Astrocyte (in vitro differentiated cells and primary cell): ENCODE measurements at regions not wholly inside any gene's neighbourhood (a gene's known extent, or its start where the extent isn't known, plus 50 kb on each side); places are given as distances from the start of the nearest gene placed in this dataset.

ENCODE experiments used
- DNase-seq: peaks from one replicate; pipeline ENCODE4 v3.0.0-alpha.2; 2010; ENCODE audit warnings: low read depth
- FAIRE-seq: peaks from 2 replicates; lab custom pipeline; 2011; peaks lifted over from hg19 to GRCh38; lab: Jason Lieb, UNC
- H2AFZ ChIP-seq: 2 replicates; pipeline ENCODE4 v1.6.0; 2012; ENCODE audit warnings: low read depth, low read length, inconsistent platforms
- H3K27ac ChIP-seq: 2 replicates; pipeline ENCODE4 v1.5.1; 2011; ENCODE audit warnings: low read depth, low read length, inconsistent platforms
- H3K27me3 ChIP-seq: 2 replicates; pipeline ENCODE4 v1.6.0; 2011; ENCODE audit warnings: low read length, inconsistent platforms; ENCODE audit not compliant: insufficient read depth
- H3K36me3 ChIP-seq: 2 replicates; pipeline ENCODE4 v1.5.1; 2011; ENCODE audit warnings: low read length, inconsistent platforms; ENCODE audit not compliant: insufficient read depth
- H3K4me1 ChIP-seq: 2 replicates; pipeline ENCODE4 v1.5.1; 2011; ENCODE audit warnings: low read length, inconsistent platforms; ENCODE audit not compliant: insufficient read depth
- H3K4me2 ChIP-seq: 2 replicates; pipeline ENCODE4 v1.6.0; 2012; ENCODE audit warnings: low read length, inconsistent platforms
- H3K4me3 ChIP-seq: 2 replicates; pipeline ENCODE4 v1.5.1; 2011; ENCODE audit warnings: low read depth, mild to moderate bottlenecking, low read length, inconsistent platforms; ENCODE audit not compliant: insufficient read depth
- H3K79me2 ChIP-seq: 2 replicates; pipeline ENCODE4 v1.6.0; 2012; ENCODE audit warnings: mild to moderate bottlenecking, low read length, inconsistent platforms; ENCODE audit not compliant: insufficient read depth
- H3K9ac ChIP-seq: 2 replicates; pipeline ENCODE4 v1.6.0; 2012; ENCODE audit warnings: mild to moderate bottlenecking, low read length, inconsistent platforms
- H3K9me3 ChIP-seq: 2 replicates; pipeline ENCODE4 v1.5.1; 2012; ENCODE audit warnings: low read depth, mild to moderate bottlenecking, low read length, inconsistent platforms; ENCODE audit not compliant: insufficient read depth
- H4K20me1 ChIP-seq: 2 replicates; pipeline ENCODE4 v1.6.0; 2012; ENCODE audit warnings: low read length, inconsistent platforms; ENCODE audit not compliant: insufficient read depth
- H3K27ac Mint-ChIP-seq: one replicate; pipeline ENCODE4 v1.8.0; 2021; ENCODE audit warnings: mild to moderate bottlenecking, mixed read lengths; ENCODE audit not compliant: unreplicated experiment
- H3K27me3 Mint-ChIP-seq: one replicate; pipeline ENCODE4 v1.8.0; 2021; ENCODE audit warnings: low read depth, mixed read lengths; ENCODE audit not compliant: unreplicated experiment
- H3K36me3 Mint-ChIP-seq: one replicate; pipeline ENCODE4 v1.8.0; 2021; ENCODE audit warnings: low read depth, mixed read lengths; ENCODE audit not compliant: unreplicated experiment
- H3K4me1 Mint-ChIP-seq: one replicate; pipeline ENCODE4 v1.8.0; 2021; ENCODE audit warnings: low read depth, mixed read lengths; ENCODE audit not compliant: unreplicated experiment
- H3K4me3 Mint-ChIP-seq: one replicate; pipeline ENCODE4 v1.8.0; 2021; ENCODE audit warnings: mild to moderate bottlenecking, moderate library complexity, mixed read lengths; ENCODE audit not compliant: unreplicated experiment
- H3K9me3 Mint-ChIP-seq: one replicate; pipeline ENCODE4 v1.8.0; 2021; ENCODE audit warnings: mild to moderate bottlenecking, mixed read lengths; ENCODE audit not compliant: unreplicated experiment
- EZH2 ChIP-seq: IDR thresholded peaks from 2 replicates; pipeline ENCODE4 v1.6.1; 2012; ENCODE audit warnings: mild to moderate bottlenecking, low read length, inconsistent platforms; ENCODE audit not compliant: insufficient read depth
- TF ChIP-seq, protein P1 (sequence below): IDR thresholded peaks from 2 replicates; pipeline ENCODE4 v1.5.1; 2011; ENCODE audit warnings: low read depth, mild to moderate bottlenecking, inconsistent platforms, low read length, moderate library complexity; ENCODE audit not compliant: insufficient read depth

- Mint-ChIP-seq H3K27me3 (no peaks in the 10 kb centered on the region), H3K4me1 (peaks cover 2% of the 10 kb centered on the region), H3K4me3 (no peak overlapping the region), H3K9me3 (no peaks in the 10 kb centered on the region), H3K27ac (no peak overlapping the region), H3K36me3 (no peaks in the 10 kb centered on the region)
- TF ChIP-seq EZH2 = no peak
- TF ChIP-seq, protein P1, sequence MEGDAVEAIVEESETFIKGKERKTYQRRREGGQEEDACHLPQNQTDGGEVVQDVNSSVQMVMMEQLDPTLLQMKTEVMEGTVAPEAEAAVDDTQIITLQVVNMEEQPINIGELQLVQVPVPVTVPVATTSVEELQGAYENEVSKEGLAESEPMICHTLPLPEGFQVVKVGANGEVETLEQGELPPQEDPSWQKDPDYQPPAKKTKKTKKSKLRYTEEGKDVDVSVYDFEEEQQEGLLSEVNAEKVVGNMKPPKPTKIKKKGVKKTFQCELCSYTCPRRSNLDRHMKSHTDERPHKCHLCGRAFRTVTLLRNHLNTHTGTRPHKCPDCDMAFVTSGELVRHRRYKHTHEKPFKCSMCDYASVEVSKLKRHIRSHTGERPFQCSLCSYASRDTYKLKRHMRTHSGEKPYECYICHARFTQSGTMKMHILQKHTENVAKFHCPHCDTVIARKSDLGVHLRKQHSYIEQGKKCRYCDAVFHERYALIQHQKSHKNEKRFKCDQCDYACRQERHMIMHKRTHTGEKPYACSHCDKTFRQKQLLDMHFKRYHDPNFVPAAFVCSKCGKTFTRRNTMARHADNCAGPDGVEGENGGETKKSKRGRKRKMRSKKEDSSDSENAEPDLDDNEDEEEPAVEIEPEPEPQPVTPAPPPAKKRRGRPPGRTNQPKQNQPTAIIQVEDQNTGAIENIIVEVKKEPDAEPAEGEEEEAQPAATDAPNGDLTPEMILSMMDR = no peak
- Histone ChIP-seq H3K9ac (no peak overlapping the region), H3K27me3 (no peaks in the 10 kb centered on the region), H3K4me3 (no peak overlapping the region), H3K4me1 (no peaks in the 10 kb centered on the region), H3K27ac (no peak overlapping the region), H3K79me2 (no peaks in the 10 kb centered on the region), H3K4me2 (no peak overlapping the region), H2AFZ (no peak overlapping the region), H3K9me3 (no peaks in the 10 kb centered on the region), H4K20me1 (no peaks in the 10 kb centered on the region), H3K36me3 (no peaks in the 10 kb centered on the region)
- FAIRE-seq (no peak), DNase-seq (no peak)
Observed at GRCh38 chr1:239686386-239686785, 300.0 kb downstream of the CHRM3 start.

DNA sequence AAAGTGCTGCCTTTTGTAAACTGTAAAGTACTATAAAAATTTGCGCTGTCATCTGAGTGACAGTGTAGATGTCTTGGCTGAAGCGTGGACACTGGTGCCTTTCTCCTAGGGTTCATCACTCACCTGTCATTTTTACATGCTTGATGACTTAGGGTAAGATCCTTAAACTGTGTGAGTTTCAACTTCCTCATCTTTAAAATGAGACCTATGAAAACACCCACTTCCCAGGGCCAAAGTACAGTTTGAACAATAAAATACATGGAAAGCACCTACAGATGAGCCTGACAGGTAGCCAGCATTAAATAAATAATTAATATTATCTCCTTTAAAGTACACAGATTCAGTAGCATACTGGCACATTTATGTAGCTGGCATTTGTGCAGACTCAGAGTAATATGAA is 309.9 kb downstream of the CHRM3 start:
- Histone ChIP-seq H3K9me3 (no peaks in the 10 kb centered on the region), H3K9ac (no peak overlapping the region), H2AFZ (no peak overlapping the region), H3K36me3 (no peaks in the 10 kb centered on the region), H3K4me1 (no peaks in the 10 kb centered on the region), H3K27me3 (no peaks in the 10 kb centered on the region), H4K20me1 (no peaks in the 10 kb centered on the region), H3K4me3 (no peak overlapping the region), H3K27ac (no peak overlapping the region), H3K79me2 (no peaks in the 10 kb centered on the region), H3K4me2 (no peak overlapping the region)
- no peaks in the 10 kb centered on the region for H3K36me3 Mint-ChIP-seq
- H3K4me1 Mint-ChIP-seq = no peaks in the 10 kb centered on the region
- no peak overlapping the region for H3K4me3 Mint-ChIP-seq
- TF ChIP-seq EZH2 = no peak
- TF ChIP-seq, protein P1 = no peak
- FAIRE-seq (no peak), DNase-seq (no peak)
- peaks cover 2% of the 10 kb centered on the region for H3K9me3 Mint-ChIP-seq
- H3K27ac Mint-ChIP-seq = no peak overlapping the region
- H3K27me3 Mint-ChIP-seq = no peaks in the 10 kb centered on the region

DNA sequence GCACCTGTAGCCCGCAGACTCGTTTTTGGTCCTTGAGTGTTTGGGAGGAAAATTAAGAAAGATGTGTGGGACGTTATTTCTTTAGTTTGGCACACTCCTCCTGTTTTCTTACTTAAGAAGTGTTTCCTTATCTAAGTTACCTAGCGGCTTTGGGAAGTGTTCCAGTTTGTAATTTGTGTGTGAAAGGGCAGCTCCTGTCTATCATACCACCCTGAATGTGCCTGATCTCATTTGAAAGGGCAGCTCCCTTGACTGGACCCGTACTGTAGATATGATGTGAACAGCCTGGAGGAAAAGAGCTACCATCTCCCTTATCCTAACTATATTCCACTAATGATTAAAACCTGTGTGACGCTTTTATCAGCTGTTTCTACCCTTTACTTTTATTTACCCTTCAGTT is 314.3 kb downstream of the CHRM3 start:
- Histone ChIP-seq H3K4me2 (no peak overlapping the region), H3K27ac (no peak overlapping the region), H3K4me1 (no peaks in the 10 kb centered on the region), H3K9me3 (no peaks in the 10 kb centered on the region), H3K79me2 (no peaks in the 10 kb centered on the region), H4K20me1 (no peaks in the 10 kb centered on the region), H3K27me3 (no peaks in the 10 kb centered on the region), H3K36me3 (no peaks in the 10 kb centered on the region), H3K4me3 (no peak overlapping the region), H3K9ac (no peak overlapping the region), H2AFZ (no peak overlapping the region)
- DNase-seq (no peak), FAIRE-seq (no peak)
- no peaks in the 10 kb centered on the region for H3K27me3 Mint-ChIP-seq
- no peak overlapping the region for H3K4me3 Mint-ChIP-seq
- TF ChIP-seq, protein P1 = no peak
- no peak for TF ChIP-seq EZH2
- no peaks in the 10 kb centered on the region for H3K4me1 Mint-ChIP-seq
- H3K36me3 Mint-ChIP-seq = no peaks in the 10 kb centered on the region
- H3K9me3 Mint-ChIP-seq = peaks cover 2% of the 10 kb centered on the region
- no peak overlapping the region for H3K27ac Mint-ChIP-seq
